HL-60 (cell line): ENCODE measurements at regions not wholly inside any gene's neighbourhood (a gene's known extent, or its start where the extent isn't known, plus 50 kb on each side); places are given as distances from the start of the nearest gene placed in this dataset.

Source experiments
- DNase-seq, 2 experiments: peaks; one replicate each; pipeline ENCODE4 v3.0.0-alpha.2; 2010 to 2020; ENCODE audit warnings: low read depth in 1 of 2, low spot score in 1 of 2
- H3K27ac ChIP-seq: fragments of 250-450 bp; sonication (Bioruptor Pico); replicated peaks from 2 replicates; pipeline ENCODE4 v1.5.1; 2020; ENCODE audit warnings: mild to moderate bottlenecking, moderate library complexity
- H3K27me3 ChIP-seq: fragments of 250-450 bp; sonication (Bioruptor Pico); 2 replicates; pipeline ENCODE4 v1.5.1; 2021; ENCODE audit warnings: mild to moderate bottlenecking, moderate library complexity; ENCODE audit not compliant: insufficient read depth, poor library complexity, severe bottlenecking
- H3K4me3 ChIP-seq: replicated peaks from 2 replicates; pipeline ENCODE4 v1.5.1; 2011; ENCODE audit warnings: mild to moderate bottlenecking, control low read depth, low read length; ENCODE audit not compliant: insufficient read depth
- GABPA ChIP-seq: IDR thresholded peaks from 2 replicates; pipeline ENCODE4 v1.6.1; 2012; ENCODE audit warnings: low read depth
- POLR2AphosphoS5 ChIP-seq: IDR thresholded peaks from 2 replicates; pipeline ENCODE4 v1.6.1; 2012; ENCODE audit warnings: low read depth
- SPI1 ChIP-seq: IDR thresholded peaks from 2 replicates; pipeline ENCODE4 v1.6.1; 2012; ENCODE audit warnings: low read depth, mild to moderate bottlenecking, borderline replicate concordance
- TF ChIP-seq, protein P1 (sequence below): IDR thresholded peaks from 2 replicates; pipeline ENCODE4 v1.6.1; 2012; ENCODE audit warnings: low read depth; ENCODE audit not compliant: insufficient replicate concordance
- TF ChIP-seq, protein P2 (sequence below): IDR thresholded peaks from one replicate; pipeline ENCODE4 v1.5.1; 2011; ENCODE audit warnings: low read length, control low read depth, inconsistent platforms; ENCODE audit not compliant: insufficient read depth

DNA sequence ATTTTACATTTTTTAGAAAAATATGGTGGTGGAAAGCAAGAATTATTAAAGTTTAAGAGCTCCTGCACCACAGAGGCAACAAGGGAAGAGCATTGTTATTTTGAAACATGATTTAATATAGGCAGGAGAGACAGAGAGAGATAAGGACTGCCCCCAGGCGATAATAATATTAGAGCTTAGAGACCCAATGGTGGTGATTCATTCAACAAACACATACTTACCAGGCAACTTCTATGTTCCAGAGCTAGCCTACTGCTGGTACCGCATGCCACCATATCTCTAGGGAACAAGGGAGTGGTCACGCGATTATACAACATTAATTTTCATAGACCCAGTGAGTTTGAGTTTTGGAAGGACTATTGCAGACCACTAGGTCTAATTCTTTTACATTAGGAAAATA lies 327.8 kb upstream of the SOX11 start:
- no peak overlapping the region for H3K4me3 ChIP-seq
- no peaks in the 10 kb centered on the region for H3K27me3 ChIP-seq
- no peak for DNase-seq
- no peak overlapping the region for H3K27ac ChIP-seq
- TF ChIP-seq, protein P1, sequence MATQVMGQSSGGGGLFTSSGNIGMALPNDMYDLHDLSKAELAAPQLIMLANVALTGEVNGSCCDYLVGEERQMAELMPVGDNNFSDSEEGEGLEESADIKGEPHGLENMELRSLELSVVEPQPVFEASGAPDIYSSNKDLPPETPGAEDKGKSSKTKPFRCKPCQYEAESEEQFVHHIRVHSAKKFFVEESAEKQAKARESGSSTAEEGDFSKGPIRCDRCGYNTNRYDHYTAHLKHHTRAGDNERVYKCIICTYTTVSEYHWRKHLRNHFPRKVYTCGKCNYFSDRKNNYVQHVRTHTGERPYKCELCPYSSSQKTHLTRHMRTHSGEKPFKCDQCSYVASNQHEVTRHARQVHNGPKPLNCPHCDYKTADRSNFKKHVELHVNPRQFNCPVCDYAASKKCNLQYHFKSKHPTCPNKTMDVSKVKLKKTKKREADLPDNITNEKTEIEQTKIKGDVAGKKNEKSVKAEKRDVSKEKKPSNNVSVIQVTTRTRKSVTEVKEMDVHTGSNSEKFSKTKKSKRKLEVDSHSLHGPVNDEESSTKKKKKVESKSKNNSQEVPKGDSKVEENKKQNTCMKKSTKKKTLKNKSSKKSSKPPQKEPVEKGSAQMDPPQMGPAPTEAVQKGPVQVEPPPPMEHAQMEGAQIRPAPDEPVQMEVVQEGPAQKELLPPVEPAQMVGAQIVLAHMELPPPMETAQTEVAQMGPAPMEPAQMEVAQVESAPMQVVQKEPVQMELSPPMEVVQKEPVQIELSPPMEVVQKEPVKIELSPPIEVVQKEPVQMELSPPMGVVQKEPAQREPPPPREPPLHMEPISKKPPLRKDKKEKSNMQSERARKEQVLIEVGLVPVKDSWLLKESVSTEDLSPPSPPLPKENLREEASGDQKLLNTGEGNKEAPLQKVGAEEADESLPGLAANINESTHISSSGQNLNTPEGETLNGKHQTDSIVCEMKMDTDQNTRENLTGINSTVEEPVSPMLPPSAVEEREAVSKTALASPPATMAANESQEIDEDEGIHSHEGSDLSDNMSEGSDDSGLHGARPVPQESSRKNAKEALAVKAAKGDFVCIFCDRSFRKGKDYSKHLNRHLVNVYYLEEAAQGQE, result no peak
- TF ChIP-seq GABPA (no peak), POLR2AphosphoS5 (no peak), SPI1 (no peak)
- TF ChIP-seq, protein P2, sequence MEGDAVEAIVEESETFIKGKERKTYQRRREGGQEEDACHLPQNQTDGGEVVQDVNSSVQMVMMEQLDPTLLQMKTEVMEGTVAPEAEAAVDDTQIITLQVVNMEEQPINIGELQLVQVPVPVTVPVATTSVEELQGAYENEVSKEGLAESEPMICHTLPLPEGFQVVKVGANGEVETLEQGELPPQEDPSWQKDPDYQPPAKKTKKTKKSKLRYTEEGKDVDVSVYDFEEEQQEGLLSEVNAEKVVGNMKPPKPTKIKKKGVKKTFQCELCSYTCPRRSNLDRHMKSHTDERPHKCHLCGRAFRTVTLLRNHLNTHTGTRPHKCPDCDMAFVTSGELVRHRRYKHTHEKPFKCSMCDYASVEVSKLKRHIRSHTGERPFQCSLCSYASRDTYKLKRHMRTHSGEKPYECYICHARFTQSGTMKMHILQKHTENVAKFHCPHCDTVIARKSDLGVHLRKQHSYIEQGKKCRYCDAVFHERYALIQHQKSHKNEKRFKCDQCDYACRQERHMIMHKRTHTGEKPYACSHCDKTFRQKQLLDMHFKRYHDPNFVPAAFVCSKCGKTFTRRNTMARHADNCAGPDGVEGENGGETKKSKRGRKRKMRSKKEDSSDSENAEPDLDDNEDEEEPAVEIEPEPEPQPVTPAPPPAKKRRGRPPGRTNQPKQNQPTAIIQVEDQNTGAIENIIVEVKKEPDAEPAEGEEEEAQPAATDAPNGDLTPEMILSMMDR, result no peak

DNA sequence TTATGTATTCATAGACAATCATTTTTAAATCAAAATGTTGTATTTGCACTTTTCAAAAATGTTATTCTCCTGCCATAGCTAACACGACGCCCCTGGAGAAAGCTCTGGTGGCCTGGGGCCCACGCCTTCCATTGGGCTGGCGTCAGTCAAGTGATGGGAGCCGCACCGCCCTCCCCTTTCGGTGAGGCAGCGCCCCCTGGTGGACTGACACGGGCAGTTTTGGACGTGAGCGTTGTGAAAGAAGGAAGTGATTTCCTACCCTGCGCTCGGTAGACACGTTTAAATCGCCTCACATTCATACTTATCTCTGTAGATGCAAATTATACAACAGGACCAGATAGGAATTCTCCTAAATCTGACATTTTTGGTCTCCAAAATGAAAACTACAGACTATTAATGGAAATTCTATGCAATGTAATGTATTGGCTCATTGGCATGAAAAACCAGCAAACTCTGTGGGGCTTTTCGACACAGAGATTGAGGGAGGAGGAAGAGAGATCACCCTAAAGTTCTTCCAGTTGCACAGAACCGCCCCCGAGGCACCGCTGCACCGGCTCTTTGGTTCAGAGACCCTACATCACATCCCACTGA lies 326.2 kb upstream of the SOX11 start:
- no peak overlapping the region for H3K27ac ChIP-seq
- H3K4me3 ChIP-seq, result no peak overlapping the region
- H3K27me3 ChIP-seq, result no peaks in the 10 kb centered on the region
- TF ChIP-seq SPI1, result peak; percentile 90
- TF ChIP-seq, protein P2, result peak; percentile 50
- TF ChIP-seq, protein P1, result no peak
- DNase-seq, result peak; percentile 25 to 76

DNA sequence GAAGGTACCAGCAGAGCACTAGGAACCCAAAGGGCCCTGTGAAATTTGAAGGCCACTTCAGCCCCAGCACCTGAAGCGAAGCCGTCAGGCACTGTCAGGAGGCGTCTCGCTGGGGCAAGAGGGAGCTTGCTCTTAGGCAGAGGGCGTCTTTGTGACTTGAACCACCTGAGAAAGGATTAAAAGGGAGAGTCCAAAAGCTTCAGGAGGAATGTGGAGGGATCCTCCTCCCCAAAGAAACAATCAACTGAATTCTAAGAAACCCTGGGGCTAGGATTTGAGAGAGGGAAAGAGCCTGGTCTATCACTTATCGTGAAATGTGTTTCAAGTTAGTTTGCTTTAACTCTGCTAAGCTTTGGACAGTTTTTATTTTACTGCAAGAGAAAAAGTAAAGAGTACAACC lies 324.9 kb upstream of the SOX11 start:
- no peak overlapping the region for H3K27ac ChIP-seq
- DNase-seq, result no peak
- no peaks in the 10 kb centered on the region for H3K27me3 ChIP-seq
- TF ChIP-seq SPI1 (no peak), POLR2AphosphoS5 (no peak), GABPA (no peak)
- TF ChIP-seq, protein P1, result no peak
- TF ChIP-seq, protein P2, result no peak
- H3K4me3 ChIP-seq, result no peak overlapping the region
